ENCODE measurements at regions not wholly inside any gene's neighbourhood (a gene's known extent, or its start where the extent isn't known, plus 50 kb on each side); places are given as distances from the start of the nearest gene placed in this dataset.

- no peak for FAIRE-seq
- POLR2A ChIA-PET = no interaction called here
- Histone ChIP-seq H3K27ac (no peak overlapping the region), H3K4me2 (no peak overlapping the region), H3K9me3 (no peaks in the 10 kb centered on the region), H3K4me3 (no peak overlapping the region), H3K4me1 (no peaks in the 10 kb centered on the region)
- no peak for DNase-seq (ENCODE audit: low read depth in 1 of 2, low spot score in 1 of 2)
- WGBS (ENCODE audit: missing lambda C conversion rate) = 0% methylated on average over 1 of the region's 1 CpG
- no peak for ATAC-seq
- no peak for TF ChIP-seq HOXB5 (CRISPR knock-in tag; IDR thresholded peaks at IDR 0.05)
- no peak for TF ChIP-seq REST (IDR thresholded peaks at IDR 0.05)
- no peak for TF ChIP-seq HMGXB4 (CRISPR knock-in tag; IDR thresholded peaks at IDR 0.05; ENCODE audit: borderline replicate concordance)
- no peak for TF ChIP-seq NFE2L2 (conservative IDR thresholded peaks at IDR 0.05; ENCODE audit: low read length)
- TF ChIP-seq FOSL2 (IDR thresholded peaks at IDR 0.05) = no peak
- TF ChIP-seq FOSL2 (CRISPR knock-in tag; IDR thresholded peaks at IDR 0.05) = no peak
- no peak for TF ChIP-seq TP53 (CRISPR knock-in tag; IDR thresholded peaks at IDR 0.05)
- CTCF ChIA-PET = no interaction called here
Observed at GRCh38 chr13:79037197-79037596, 368.9 kb downstream of the RBM26 start.

- no peak for ATAC-seq
- TF ChIP-seq HDAC2 (IDR thresholded peaks at IDR 0.05) (no peak), FOSB (CRISPR knock-in tag; IDR thresholded peaks at IDR 0.05) (no peak), RCOR1 (IDR thresholded peaks at IDR 0.05; ENCODE audit: low read depth, low read length) (no peak), HOXB5 (CRISPR knock-in tag; IDR thresholded peaks at IDR 0.05) (no peak), EHF (CRISPR knock-in tag; IDR thresholded peaks at IDR 0.05) (no peak), ZNF302 (CRISPR knock-in tag; IDR thresholded peaks at IDR 0.05) (no peak), GATA3 (IDR thresholded peaks at IDR 0.05; ENCODE audit: borderline replicate concordance) (no peak), KDM5A (IDR thresholded peaks at IDR 0.05) (no peak), POLR2A (IDR thresholded peaks at IDR 0.05; ENCODE audit: low read length) (no peak), BHLHE40 (IDR thresholded peaks at IDR 0.05; ENCODE audit: low read depth, low read length) (no peak), MAX (IDR thresholded peaks at IDR 0.05) (no peak), HOXB13 (CRISPR knock-in tag; IDR thresholded peaks at IDR 0.05; ENCODE audit: low read depth) (no peak), USF2 (IDR thresholded peaks at IDR 0.05) (no peak), PHF8 (IDR thresholded peaks at IDR 0.05; ENCODE audit: borderline replicate concordance, low read depth) (no peak), TFCP2L1 (CRISPR knock-in tag; IDR thresholded peaks at IDR 0.05) (no peak), RAD21 (conservative IDR thresholded peaks at IDR 0.05 in 1 of 2, IDR thresholded peaks at IDR 0.05 in 1 of 2) (no peak), KDM1A (IDR thresholded peaks at IDR 0.05; ENCODE audit: low read depth) (no peak), CBX2 (IDR thresholded peaks at IDR 0.05; ENCODE audit: borderline replicate concordance, low read depth) (no peak), NFE2L2 (conservative IDR thresholded peaks at IDR 0.05; ENCODE audit: low read length) (no peak)
- FAIRE-seq = no peak
- 2% methylated on average over 7 of the region's 7 CpGs for WGBS (ENCODE audit: missing lambda C conversion rate)
- Histone ChIP-seq H3K4me2 (no peak overlapping the region), H3K4me1 (no peaks in the 10 kb centered on the region), H3K4me3 (no peak overlapping the region), H3K27ac (no peak overlapping the region), H3K9me3 (no peaks in the 10 kb centered on the region)
- CTCF ChIA-PET = no interaction called here
- no peak for DNase-seq (ENCODE audit: low read depth in 1 of 2, low spot score in 1 of 2)
- POLR2A ChIA-PET = no interaction called here
Observed at GRCh38 chr13:79034341-79034740, 371.7 kb downstream of the RBM26 start.

All from A549 (cell line).